GM04503 (cell line): ENCODE measurements at regions not wholly inside any gene's neighbourhood (a gene's known extent, or its start where the extent isn't known, plus 50 kb on each side); places are given as distances from the start of the nearest gene placed in this dataset.
A peak's percentile ranks its signal among the peaks of the same experiment; 100 is the strongest.

ENCODE experiments used
- DNase-seq: peaks from one replicate; pipeline ENCODE4 v3.0.0-alpha.2; 2012; ENCODE audit warnings: low read depth

GRCh38 chr19:16000024-16000663 lies 51.3 kb downstream of the OR10H4 start:
- DNase-seq, result no peak

GRCh38 chr19:16001481-16002312 lies 52.9 kb downstream of the OR10H4 start:
- peak; percentile 24 for DNase-seq

GRCh38 chr19:16002406-16003384 lies 53.9 kb downstream of the OR10H4 start:
- no peak for DNase-seq

DNA sequence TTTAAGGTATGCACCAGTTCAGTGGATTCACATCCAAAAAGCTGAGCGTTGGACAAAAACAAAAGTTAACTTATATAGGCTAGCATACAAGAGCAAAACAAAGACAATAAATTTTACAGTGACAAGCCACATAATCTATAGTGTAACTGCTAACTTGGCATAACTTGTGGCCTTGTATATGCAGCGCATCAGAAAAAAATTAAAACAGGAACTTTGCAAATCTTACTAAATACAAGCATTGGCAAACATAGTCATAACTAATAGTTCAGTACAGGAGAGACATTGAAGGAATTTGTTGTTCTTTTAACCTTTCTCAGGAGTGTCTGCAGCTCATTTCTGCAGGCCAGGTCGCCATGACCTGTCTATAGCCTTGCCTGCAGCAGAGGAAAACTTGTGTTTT lies 54.6 kb downstream of the OR10H4 start:
- DNase-seq, result no peak

DNA sequence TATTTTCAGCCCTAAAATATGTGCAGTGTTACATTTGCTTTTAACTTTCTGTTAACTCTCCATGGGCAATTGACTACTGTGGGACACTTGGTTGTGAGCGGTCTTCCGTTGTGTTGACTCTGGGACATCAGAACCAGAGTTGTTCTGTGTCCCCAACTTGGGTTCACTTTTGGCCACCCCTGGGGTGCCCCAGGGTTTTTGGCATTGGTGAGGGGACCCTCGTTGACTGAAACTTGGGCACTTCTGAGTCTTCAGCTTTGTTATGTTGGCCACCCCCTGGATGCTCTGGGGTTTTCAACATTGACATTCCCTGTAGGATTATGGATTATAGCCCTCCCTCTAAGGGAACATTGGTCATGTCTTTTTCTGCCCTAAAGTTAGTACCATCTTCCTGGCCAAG lies 57.1 kb downstream of the OR10H4 start:
- no peak for DNase-seq

- no peak for DNase-seq
Measured at GRCh38 chr19:16012552-16012951, 63.7 kb upstream of the TPM4 start.

DNA sequence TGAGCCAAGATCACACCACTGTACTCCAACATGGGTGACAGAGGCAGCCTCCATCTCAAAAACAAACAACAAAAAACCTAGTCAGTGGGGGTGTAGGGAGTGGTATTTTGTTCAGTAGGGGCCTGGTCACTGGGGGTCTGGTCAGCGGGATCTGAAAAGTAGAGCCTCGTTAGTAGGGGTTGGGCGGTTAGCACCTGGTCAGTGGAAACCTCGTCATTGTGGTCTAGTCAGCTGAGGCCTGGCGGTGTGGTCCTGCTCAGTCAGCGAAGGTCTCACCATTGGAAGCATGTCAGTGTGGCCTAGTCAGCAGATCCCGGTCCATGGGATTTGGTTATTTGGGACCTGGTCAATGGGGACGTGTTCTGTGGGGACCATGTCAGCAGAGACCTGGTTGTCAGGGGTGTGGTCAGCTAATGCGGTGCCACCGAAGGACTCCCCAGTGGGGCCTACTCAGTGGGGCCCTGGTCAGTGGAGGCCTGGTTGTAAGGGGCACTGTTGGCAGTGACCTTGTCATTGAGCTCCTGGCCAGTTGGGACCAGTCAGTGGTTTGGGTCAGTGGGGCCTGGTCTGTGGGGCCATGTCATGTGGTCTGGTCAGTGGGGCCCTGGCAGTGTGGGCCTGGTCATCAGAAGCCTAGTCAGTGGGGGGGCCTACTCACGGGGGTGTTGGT lies 63.0 kb upstream of the TPM4 start:
- DNase-seq, result no peak

DNA sequence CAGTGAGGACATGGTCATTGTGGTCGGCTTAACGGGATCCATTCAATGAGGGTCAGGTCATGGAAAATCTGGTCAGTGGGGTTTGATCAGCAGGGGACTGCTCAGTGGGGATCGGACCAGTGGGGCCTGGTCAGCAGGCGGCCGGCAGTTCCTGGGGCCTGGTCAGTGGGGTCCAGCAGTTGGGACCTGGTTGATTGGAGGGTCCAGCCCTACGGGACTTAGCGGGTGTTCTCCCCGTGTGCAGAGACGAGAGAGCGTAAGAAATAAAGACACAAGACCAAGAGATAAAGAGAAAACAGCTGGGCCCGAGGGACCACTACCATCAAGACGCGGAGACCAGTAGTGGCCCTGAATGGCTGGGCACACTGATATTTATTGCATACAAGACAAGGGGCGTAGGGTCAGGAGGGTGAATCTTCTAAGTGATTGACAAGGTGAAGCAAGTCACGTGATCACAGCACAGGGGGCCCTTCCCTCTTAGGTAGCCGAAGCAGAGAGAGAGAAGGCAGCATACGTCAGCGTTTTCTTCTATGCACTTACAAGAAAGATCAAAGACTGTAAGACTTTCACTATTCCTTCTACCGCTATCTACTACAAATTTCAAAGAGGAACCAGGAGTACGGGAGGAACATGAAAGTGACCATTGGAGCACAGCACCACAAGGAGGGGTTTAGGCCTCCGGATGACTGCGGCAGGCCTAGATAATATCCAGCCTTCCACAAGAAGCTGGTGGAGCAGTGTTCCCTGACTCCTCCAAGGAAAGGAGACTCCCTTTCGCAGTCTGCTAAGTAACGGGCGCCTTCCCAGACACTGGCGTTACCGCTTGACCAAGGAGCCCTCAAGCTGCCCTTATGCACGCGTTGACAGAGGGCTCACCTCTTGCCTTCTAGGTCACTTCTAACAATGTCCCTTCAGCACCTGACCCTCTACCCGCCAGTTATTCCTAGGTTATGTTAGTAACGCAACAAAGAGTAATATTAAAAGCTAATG lies 62.1 kb upstream of the TPM4 start:
- DNase-seq, result no peak

DNA sequence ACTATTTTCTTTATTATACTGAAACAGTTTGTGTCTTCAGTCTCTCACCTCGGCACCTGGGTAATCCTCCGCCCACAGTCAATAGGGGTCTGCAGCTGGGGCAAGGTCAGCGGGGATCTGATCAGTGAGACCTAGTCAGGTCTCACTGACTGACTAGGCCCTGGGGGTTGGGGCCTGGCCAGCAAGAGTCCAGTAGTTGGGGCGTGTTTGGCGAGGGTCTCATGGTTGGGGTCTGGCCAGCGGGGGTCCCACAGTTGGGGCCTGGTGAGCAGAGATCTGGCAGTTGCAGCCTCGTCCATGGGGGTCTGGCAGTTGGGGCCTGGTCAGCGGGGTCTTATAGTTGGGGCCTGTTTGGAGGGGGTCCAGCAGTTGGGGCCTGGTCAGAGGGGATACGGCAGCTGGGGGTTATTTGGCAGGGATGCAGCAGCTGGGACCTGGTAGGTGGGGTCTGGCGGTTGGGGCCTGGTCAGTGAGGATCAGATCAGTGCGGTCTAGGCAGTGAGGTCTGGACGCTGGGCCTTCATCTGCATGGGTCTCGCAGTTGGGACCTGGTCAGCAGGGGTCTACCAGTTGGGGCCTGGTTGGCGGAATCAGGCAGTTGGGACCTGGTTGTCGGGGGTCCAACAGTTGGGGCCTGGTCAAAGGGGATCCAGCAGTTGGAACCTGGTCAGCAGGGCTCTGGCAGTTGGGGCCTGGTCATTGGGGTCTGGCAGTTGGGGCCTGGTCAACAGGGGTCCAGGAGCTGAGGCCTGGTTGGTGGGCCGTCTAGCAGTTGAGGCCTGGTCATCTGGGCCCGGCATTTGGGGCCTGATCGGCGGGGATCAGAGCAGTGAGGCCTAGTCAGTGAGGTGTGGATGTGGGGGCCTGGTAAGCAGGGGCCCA lies 61.1 kb upstream of the TPM4 start:
- no peak for DNase-seq

DNA sequence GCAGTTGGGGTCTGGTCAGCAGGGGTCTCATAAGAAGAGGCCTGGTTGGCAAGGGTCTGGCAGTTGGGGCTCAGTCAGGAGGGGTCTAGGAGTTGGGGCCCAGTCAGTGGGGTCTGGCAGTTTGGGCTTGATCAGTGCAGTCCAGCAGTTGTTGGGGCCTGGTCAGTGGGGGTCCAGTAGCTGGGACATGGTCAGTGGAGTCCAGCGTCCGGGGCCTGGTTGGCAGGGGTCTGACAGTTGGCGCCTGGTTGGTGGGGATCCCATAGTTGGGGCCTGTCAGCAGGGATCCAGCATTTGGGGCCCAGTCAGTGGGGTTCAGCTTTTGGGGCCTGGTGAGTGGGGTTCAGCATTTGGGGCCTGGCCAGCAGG lies 60.5 kb upstream of the TPM4 start:
- DNase-seq, result no peak

GRCh38 chr19:16016226-16017137 lies 59.8 kb upstream of the TPM4 start:
- DNase-seq, result no peak

GRCh38 chr19:16017138-16017490 lies 59.2 kb upstream of the TPM4 start:
- no peak for DNase-seq

DNA sequence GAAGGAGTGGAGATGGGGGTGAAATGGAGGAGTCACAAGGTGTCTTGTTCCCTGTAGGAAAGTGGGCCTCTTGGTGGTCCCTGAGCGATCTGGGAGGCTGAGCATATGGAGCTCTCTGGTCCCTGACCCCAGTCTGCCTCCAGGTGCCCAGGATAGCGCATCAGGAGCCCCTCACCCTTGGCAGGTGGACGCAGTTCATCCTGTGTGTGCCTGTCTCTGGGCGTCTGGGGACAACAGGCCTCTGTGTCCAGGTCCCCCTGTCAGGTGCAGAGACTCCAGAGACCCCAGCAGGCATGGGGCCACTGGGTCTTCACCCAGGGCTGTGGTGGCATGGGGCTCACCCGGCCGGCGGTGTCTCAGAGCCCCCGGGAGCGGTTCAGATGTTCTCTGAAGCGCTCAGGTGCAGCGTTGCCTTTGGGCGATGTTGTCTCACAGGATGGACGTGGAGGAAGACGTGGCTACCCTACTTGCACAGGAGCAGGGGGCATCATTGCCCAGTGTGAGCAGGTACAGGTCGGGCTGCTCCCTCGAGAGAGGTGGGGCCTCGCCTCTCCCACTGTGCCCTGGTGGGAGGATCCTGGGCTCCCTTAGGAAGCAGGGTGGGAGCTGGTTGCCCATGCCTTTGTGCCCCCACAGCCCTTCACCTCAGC lies 58.1 kb upstream of the TPM4 start:
- no peak for DNase-seq

GRCh38 chr19:16018801-16019551 lies 57.3 kb upstream of the TPM4 start:
- DNase-seq, result no peak

GRCh38 chr19:16019691-16020448 lies 56.4 kb upstream of the TPM4 start:
- DNase-seq, result no peak

- no peak for DNase-seq
Measured at GRCh38 chr19:16021796-16022195, 54.5 kb upstream of the TPM4 start.

DNA sequence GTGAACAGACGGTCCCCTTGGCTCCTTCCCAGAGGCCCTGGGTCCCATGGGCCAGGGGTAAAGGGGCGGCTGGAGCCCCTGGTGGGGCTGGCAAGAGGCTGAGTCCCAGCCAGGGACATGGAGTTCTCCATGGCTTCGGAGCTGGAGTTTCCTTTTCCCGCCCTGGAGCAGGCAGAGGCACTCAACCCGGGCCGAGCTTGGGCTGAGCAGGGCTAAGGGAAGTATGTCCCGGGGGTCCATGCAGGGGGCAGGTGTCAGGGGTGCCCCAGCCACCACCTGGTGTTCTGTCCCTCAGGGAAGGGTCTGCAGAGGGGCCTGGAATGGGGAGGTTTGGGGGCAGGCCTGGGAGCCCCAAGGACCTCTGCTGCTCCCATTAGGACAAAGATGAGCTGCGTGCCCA lies 54.0 kb upstream of the TPM4 start:
- no peak for DNase-seq
